B cell (primary cell): ENCODE measurements at regions not wholly inside any gene's neighbourhood (a gene's known extent, or its start where the extent isn't known, plus 50 kb on each side); places are given as distances from the start of the nearest gene placed in this dataset.

Experiments
- ATAC-seq: fragments of 200-7000 bp; cut with Tn5 transposase; one replicate; pipeline ENCODE4 v1.10.0; 2021; ENCODE audit warnings: low read depth, mild to moderate bottlenecking, moderate number of reproducible peaks, moderate library complexity
- CTCF ChIA-PET: fragments of 350-600 bp; sonication (Branson Sonifier 250); formaldehyde crosslinking; loops from one replicate; lab custom pipeline; 2021; ENCODE audit warnings: antibody characterized with exemption, inconsistent platforms; lab: Charles Lee
- POLR2A ChIA-PET: fragments of 350-600 bp; sonication (Branson Sonifier 250); formaldehyde crosslinking; loops from one replicate; lab custom pipeline; 2021; ENCODE audit warnings: antibody characterized with exemption; lab: Charles Lee
- DNase-seq: peaks from one replicate; pipeline ENCODE4 v3.0.0; 2013
- H2AFZ ChIP-seq: 2 replicates; pipeline ENCODE4 v1.6.1; 2012; ENCODE audit warnings: mild to moderate bottlenecking, low read depth, low read length; ENCODE audit not compliant: insufficient read depth, poor library complexity, severe bottlenecking
- H3K27ac ChIP-seq, 2 donors: 1 replicate in 1 of 2; 2 replicates in 1 of 2; pipeline ENCODE4 v1.5.1; 2012 to 2013; ENCODE audit warnings: low read length in 2 of 2, mild to moderate bottlenecking in 2 of 2, moderate library complexity in 1 of 2
- H3K27me3 ChIP-seq, 4 experiments: fragments of 200-600 bp in 1 of 4; sonication (generic) in 1 of 4; replicated peaks in 1 of 4; 1 replicate in 2 of 4; 2 replicates in 2 of 4; pipeline versions ENCODE4 v1.6.1 to v1.7.0; 2013 to 2016; ENCODE audit warnings: low read length in 3 of 4, mild to moderate bottlenecking in 2 of 4, mixed read lengths in 1 of 4, moderate library complexity in 1 of 4; ENCODE audit not compliant: insufficient read depth in 4 of 4, control insufficient read depth in 3 of 4; ENCODE audit errors: control extremely low read depth in 1 of 4
- H3K36me3 ChIP-seq, 2 experiments: replicated peaks in 1 of 2; 1 replicate in 1 of 2; 2 replicates in 1 of 2; pipeline versions ENCODE4 v1.6.1 to v1.7.1; 2013; ENCODE audit warnings: low read length in 1 of 2; ENCODE audit not compliant: insufficient read depth in 2 of 2, control insufficient read depth in 1 of 2; ENCODE audit errors: control extremely low read depth in 1 of 2, extremely low read depth in 1 of 2
- H3K4me1 ChIP-seq, 2 donors: fragments of 200-600 bp in 1 of 2; sonication (generic) in 1 of 2; 1 replicate in 1 of 2; 2 replicates in 1 of 2; pipeline versions ENCODE4 v1.5.1 to v1.6.1; 2013 to 2017; ENCODE audit warnings: low read length in 2 of 2; ENCODE audit not compliant: control insufficient read depth in 2 of 2, insufficient read depth in 2 of 2
- H3K4me2 ChIP-seq: replicated peaks from 2 replicates; pipeline ENCODE3; 2012; ENCODE audit warnings: mild to moderate bottlenecking, low read depth, low read length; ENCODE audit not compliant: poor library complexity, severe bottlenecking
- H3K4me3 ChIP-seq, 5 experiments: fragments of 200-600 bp in 1 of 5; sonication (generic) in 1 of 5; 1 replicate in 3 of 5; 2 replicates in 2 of 5; pipeline versions ENCODE4 v1.5.1 to v1.7.0; 2011 to 2016; ENCODE audit warnings: low read length in 4 of 5, mild to moderate bottlenecking in 4 of 5, low read depth in 2 of 5, control low read depth in 1 of 5, moderate library complexity in 1 of 5; ENCODE audit not compliant: insufficient read depth in 1 of 5; ENCODE audit errors: control extremely low read depth in 1 of 5, extremely low read depth in 1 of 5
- H3K79me2 ChIP-seq: fragments of 200-600 bp; sonication (generic); one replicate; pipeline ENCODE4 v1.6.0; 2016; ENCODE audit warnings: low read length; ENCODE audit not compliant: control insufficient read depth, insufficient read depth
- H3K9ac ChIP-seq: fragments of 200-600 bp; sonication (generic); 2 replicates; pipeline ENCODE4 v1.6.1; 2017; ENCODE audit warnings: mild to moderate bottlenecking, low read length, moderate library complexity
- H3K9me3 ChIP-seq, 3 donors: one replicate each; pipeline versions ENCODE4 v1.6.1 to v1.7.1; 2013; ENCODE audit warnings: low read length in 2 of 3; ENCODE audit not compliant: control insufficient read depth in 2 of 3, insufficient read depth in 1 of 3; ENCODE audit errors: control extremely low read depth in 1 of 3
- H4K20me1 ChIP-seq: 2 replicates; pipeline ENCODE4 v1.6.0; 2012; ENCODE audit warnings: mild to moderate bottlenecking, low read length; ENCODE audit not compliant: insufficient read depth, control insufficient read depth, poor library complexity, severe bottlenecking
- H3K27ac Mint-ChIP-seq: one replicate; pipeline ENCODE4 v1.8.0; 2021; ENCODE audit warnings: mixed read lengths
- H3K27me3 Mint-ChIP-seq: one replicate; pipeline ENCODE4 v1.8.0; 2021; ENCODE audit warnings: mixed read lengths
- H3K4me1 Mint-ChIP-seq: one replicate; pipeline ENCODE4 v1.8.0; 2021; ENCODE audit warnings: mixed read lengths
- H3K4me3 Mint-ChIP-seq: one replicate; pipeline ENCODE4 v1.8.0; 2021; ENCODE audit warnings: mixed read lengths
- H3K9me3 Mint-ChIP-seq: one replicate; pipeline ENCODE4 v1.8.0; 2022; ENCODE audit warnings: mixed read lengths; ENCODE audit not compliant: insufficient read depth
- EZH2 ChIP-seq: IDR thresholded peaks from 2 replicates; pipeline ENCODE4 v1.6.1; 2012; ENCODE audit warnings: borderline replicate concordance, low read depth, mild to moderate bottlenecking, moderate library complexity, low read length; ENCODE audit not compliant: insufficient read depth, poor library complexity, severe bottlenecking
- WGBS: methylation state at CpG from one replicate; pipeline ENCODE4 v1.1.5; 2013; ENCODE audit warnings: missing lambda C conversion rate; ENCODE audit not compliant: insufficient coverage; 5-methylcytosine and 5-hydroxymethylcytosine counted together
- intact Hi-C: fragments of 100-400 bp; cut with micrococcal nuclease; formaldehyde crosslinking; loops from one replicate; pipeline ENCODE4 v1.10.0; 2022
- TF ChIP-seq, protein P1 (sequence below): fragments of 200-600 bp; IDR thresholded peaks from one replicate; pipeline ENCODE4 v1.8.0; 2022; ENCODE audit warnings: antibody characterized with exemption, mild to moderate bottlenecking

GRCh38 chr14:84003346-84003745 is 1526.6 kb upstream of the FLRT2 start:
- no peaks in the 10 kb centered on the region for H3K27me3 ChIP-seq
- no peak overlapping the region for H3K27ac ChIP-seq
- Mint-ChIP-seq H3K27ac (no peak overlapping the region), H3K4me1 (no peaks in the 10 kb centered on the region), H3K4me3 (no peak overlapping the region), H3K9me3 (peaks cover 11% of the 10 kb centered on the region), H3K27me3 (no peaks in the 10 kb centered on the region)
- no peak for ATAC-seq
- H3K36me3 ChIP-seq: no peaks in the 10 kb centered on the region
- H3K4me3 ChIP-seq: no peak overlapping the region
- DNase-seq: no peak
- H3K4me1 ChIP-seq: no peaks in the 10 kb centered on the region
- no peak overlapping the region for H3K4me2 ChIP-seq
- no peaks in the 10 kb centered on the region for H3K79me2 ChIP-seq
- POLR2A ChIA-PET: no interaction called here
- intact Hi-C loops: no loop called here
- H3K9ac ChIP-seq: no peak overlapping the region
- H4K20me1 ChIP-seq: no peaks in the 10 kb centered on the region
- TF ChIP-seq EZH2: no peak
- TF ChIP-seq, protein P1, sequence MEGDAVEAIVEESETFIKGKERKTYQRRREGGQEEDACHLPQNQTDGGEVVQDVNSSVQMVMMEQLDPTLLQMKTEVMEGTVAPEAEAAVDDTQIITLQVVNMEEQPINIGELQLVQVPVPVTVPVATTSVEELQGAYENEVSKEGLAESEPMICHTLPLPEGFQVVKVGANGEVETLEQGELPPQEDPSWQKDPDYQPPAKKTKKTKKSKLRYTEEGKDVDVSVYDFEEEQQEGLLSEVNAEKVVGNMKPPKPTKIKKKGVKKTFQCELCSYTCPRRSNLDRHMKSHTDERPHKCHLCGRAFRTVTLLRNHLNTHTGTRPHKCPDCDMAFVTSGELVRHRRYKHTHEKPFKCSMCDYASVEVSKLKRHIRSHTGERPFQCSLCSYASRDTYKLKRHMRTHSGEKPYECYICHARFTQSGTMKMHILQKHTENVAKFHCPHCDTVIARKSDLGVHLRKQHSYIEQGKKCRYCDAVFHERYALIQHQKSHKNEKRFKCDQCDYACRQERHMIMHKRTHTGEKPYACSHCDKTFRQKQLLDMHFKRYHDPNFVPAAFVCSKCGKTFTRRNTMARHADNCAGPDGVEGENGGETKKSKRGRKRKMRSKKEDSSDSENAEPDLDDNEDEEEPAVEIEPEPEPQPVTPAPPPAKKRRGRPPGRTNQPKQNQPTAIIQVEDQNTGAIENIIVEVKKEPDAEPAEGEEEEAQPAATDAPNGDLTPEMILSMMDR: no peak
- peaks cover 0 to 4% (median 0%) of the 10 kb centered on the region in 3 donors for H3K9me3 ChIP-seq
- no peak overlapping the region for H2AFZ ChIP-seq
- CTCF ChIA-PET: no interaction called here

- 84% methylated on average over 3 of the region's 3 CpGs for WGBS
- TF ChIP-seq, protein P1: no peak
- no peak for TF ChIP-seq EZH2
These were observed 1523.2 kb upstream of the FLRT2 start for GRCh38 chr14:84006643-84007155.

More at GRCh38 chr14:84006643-84007155, 1523.2 kb upstream of the FLRT2 start:
- Mint-ChIP-seq H3K27me3 (no peaks in the 10 kb centered on the region), H3K27ac (no peak overlapping the region), H3K4me3 (no peak overlapping the region), H3K4me1 (no peaks in the 10 kb centered on the region), H3K9me3 (peaks cover 3% of the 10 kb centered on the region)
- H4K20me1 ChIP-seq: no peaks in the 10 kb centered on the region
- no peak for DNase-seq
- CTCF ChIA-PET: no interaction called here
- no peaks in the 10 kb centered on the region for H3K79me2 ChIP-seq
- no peak overlapping the region for H3K27ac ChIP-seq
- H3K9ac ChIP-seq: no peak overlapping the region
- H3K4me2 ChIP-seq: no peak overlapping the region
- POLR2A ChIA-PET: no interaction called here
- no peak overlapping the region for H3K4me3 ChIP-seq
- peaks cover 0 to 4% (median 0%) of the 10 kb centered on the region in 3 donors for H3K9me3 ChIP-seq
- H3K4me1 ChIP-seq: no peaks in the 10 kb centered on the region
- intact Hi-C loops: no loop called here
- no peak overlapping the region for H2AFZ ChIP-seq
- H3K36me3 ChIP-seq: no peaks in the 10 kb centered on the region
- H3K27me3 ChIP-seq: no peaks in the 10 kb centered on the region
- ATAC-seq: no peak
